NCI-H524 (cell line): ENCODE measurements at regions not wholly inside any gene's neighbourhood (a gene's known extent, or its start where the extent isn't known, plus 50 kb on each side); places are given as distances from the start of the nearest gene placed in this dataset.
"Not testable (repeated sequence)": the region's sequence is repeated elsewhere in the genome, so short reads cannot be mapped to it uniquely, and the experiment has no call there.

Experiments used
- DNase-seq, 2 experiments: peaks; one replicate each; lab custom pipeline; 2025; lab: John Stamatoyannopoulos, UW

- no peak for DNase-seq
These were observed 182.5 kb downstream of the BAMBI start for GRCh38 chr10:28859791-28860190.

- DNase-seq: no peak
These were observed 184.9 kb downstream of the BAMBI start for GRCh38 chr10:28862219-28862618.

- DNase-seq: no peak
These were observed 192.4 kb downstream of the BAMBI start for GRCh38 chr10:28869606-28870201.

DNA sequence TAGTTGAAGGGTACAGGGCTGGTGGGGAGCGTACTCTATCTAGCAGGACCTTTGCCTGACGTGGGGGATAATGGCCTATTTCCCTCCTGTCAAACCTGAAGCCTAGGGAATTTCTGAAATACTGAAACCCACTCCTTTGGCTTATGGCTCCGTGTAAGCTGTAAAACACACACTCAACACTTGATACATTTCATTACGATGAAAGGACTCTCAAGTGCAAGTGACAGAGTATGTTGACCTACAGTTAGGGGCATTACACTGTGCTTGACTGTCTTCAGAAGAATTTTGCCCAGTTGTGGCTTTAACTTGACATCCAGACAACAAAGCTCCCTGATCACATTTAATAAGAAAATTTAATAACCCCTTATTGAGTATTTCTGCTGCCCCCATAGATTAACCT, 194.3 kb downstream of the BAMBI start:
- no peak for DNase-seq

- DNase-seq: no peak
These were observed 195.4 kb downstream of the BAMBI start for GRCh38 chr10:28872587-28873165.

GRCh38 chr10:28873540-28873939, 196.2 kb downstream of the BAMBI start:
- no peak for DNase-seq

- no peak for DNase-seq
These were observed 196.9 kb downstream of the BAMBI start for GRCh38 chr10:28874210-28874609.

DNA sequence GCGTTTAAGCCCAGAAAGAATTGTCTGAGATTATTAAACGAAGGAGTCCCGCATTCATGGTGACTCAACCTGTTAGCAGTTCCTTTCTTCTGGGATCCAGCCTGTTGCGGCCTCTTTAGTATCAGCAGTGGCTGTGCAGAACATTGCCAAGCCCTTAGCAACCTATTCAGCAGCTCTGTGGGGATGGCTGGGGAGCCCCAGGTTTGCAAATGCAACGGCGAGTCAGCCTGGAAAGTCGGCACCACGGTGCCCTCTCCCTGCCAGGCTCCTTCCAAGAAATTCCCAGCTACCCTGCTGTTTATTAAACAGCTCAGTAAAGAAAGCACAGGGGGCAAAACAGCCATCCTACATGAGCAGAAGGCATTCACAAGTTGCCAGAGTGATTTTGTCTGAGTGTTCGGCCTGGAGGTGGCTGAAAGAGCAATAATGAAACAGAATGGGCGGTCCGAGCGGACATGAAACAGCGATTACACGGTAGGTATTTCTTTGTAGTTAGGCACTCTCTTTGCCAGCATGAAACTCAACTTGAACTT, 198.3 kb downstream of the BAMBI start:
- DNase-seq: no peak

- DNase-seq: no peak
These were observed 201.1 kb downstream of the BAMBI start for GRCh38 chr10:28878236-28878970.

GRCh38 chr10:28879246-28879645, 201.9 kb downstream of the BAMBI start:
- no peak for DNase-seq

DNA sequence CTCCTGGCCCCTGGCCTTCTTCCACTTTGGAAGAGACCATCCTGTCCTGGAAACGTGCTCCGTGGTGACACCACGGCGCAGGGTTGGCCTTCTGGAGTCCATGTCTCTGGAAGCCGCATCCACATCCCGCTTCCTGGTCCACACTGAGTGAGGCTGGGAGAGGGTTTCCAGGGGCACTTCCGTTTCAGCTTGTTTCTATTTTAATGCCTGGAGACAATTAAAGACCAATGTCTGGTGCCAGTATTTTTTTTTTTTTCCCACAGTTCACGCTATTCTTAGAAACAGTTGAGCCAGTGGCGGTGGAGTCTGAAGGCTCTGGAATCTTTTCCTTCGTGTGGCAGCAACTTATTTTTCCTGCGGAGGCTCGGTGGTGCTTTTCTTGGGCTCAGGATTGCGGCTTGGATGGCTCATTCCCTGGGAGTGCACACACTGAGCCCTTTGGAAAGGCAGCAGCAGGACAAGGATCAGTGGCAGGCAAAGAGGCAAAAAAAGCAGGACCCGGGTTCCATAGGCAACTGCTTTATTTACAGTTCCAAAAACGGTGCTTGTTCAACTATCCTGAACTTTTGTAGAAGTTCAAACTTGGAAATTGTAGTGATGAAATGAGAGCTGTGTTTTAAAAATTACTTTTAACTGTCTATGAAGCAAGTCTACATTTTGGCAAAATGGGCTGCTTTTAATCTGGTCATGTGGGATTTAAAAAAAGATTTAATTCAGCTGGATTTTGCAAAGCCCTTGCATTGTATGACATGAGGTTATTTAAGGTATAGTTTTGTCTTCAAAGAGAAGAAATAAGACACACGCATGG, 202.8 kb downstream of the BAMBI start:
- DNase-seq: no peak

DNA sequence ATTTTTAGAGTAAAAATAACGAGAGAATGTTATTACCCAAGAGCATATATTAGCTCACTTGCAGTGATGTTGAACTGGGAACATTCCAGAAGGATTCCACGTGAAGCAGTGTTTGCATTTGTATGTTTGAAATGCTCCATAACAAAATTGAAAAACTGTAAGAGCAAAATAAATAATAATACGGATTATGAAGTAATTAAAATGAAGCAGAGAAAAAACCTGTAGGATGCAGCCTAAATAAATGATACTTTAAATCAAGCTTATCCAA, 203.3 kb downstream of the BAMBI start:
- no peak for DNase-seq

DNA sequence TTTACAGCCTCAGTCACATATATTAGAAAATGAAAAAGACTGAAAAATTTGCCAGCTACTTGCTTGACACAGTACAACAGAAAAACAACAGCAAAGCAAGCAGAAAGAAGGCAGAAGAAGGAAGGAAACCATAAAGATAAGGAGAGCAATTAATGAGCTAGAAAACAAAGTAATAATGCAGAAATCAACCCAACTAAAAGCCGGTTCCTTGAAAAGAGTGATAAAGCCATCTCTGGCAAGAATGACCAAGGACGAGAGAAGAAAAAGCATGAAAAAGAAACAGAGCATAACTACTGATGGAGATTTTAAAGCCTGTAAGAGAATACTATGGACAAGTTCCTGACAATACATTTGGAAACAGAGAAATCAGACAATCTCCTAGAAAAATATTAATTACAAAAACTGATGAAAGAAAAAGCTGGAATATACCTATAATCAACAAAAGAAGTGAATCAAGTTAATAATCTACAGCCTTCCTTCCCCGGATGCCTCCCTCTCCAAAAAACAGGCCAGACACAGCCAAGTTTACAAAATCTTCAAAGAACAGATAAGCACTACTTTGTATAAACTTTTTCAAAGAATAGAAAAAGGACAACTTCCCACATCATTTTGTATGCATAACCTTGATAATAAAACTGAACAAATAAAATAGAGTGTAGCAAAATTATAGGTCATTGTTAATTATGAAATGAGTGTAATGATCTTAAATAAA, 204.0 kb downstream of the BAMBI start:
- DNase-seq: no peak

DNA sequence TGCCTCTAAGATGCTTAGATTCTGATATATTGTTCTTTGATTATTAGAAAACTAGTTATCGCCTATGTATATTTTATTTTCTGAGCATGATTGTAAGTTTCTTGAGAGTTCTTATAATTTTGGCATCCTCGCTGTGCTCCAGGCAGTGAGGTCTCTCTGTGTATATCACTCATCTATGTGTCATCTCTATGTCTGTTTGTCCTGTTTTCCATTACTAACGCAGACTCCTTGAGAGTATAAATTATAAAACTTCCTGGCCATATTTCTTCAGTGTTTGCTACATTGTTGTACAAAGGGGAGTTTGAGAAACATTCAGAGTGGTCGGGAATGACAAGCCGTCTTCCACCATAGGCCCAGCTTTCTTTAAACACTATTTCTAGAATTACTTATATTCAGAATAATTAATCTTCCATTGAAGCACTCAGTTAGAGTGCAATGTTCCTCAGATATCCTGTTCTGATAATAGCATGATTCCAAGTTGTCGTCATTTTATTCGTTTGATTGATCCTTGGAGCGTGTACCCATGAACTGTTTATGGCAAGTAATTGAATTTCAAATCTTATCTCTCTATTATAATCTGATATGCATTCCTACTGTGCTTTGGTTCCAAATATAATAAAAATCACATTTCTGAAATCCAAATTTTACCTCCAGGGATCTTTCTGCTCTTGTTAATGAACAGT, 206.6 kb downstream of the BAMBI start:
- no peak for DNase-seq

DNA sequence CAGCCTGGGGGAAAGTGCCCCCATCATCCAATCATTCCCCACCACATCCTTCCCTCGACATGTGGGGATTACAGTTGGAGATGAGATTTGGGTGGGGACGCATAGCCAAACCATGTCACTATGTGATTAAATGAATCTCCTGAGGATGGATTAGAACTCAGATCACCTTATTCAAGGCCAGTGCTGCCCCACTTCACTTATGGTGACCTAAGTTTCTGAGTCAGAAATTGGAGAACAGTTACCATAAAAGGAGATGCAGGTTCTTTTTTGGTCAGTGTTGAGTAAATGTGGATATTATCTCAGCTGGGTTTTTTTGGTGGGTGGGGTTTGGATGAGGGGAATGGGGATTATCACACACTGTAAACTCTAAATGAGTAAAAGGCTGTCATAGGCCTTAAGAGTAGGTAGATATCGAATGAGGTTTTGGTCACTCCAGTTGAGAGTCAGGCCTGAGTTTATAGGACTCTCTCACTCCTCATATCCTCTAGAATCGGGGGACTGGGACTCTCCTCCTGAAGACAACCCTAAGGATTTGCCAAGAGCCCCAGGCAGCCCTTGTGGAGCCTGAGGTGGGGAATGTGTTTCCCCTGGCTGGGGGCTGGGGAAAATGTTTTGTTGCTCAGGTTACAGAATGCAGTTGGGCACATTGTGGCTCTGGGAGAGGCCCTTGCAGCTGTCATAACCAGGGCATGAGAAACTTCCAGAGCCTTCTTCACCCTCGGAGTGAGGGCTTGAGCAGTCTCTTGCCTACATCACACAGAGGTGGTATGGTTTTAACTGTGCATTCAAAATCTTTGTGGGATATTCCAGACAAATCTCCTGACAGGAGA, 213.0 kb downstream of the BAMBI start:
- DNase-seq: no peak

GRCh38 chr10:28891058-28891713, 213.9 kb downstream of the BAMBI start:
- no peak for DNase-seq

DNA sequence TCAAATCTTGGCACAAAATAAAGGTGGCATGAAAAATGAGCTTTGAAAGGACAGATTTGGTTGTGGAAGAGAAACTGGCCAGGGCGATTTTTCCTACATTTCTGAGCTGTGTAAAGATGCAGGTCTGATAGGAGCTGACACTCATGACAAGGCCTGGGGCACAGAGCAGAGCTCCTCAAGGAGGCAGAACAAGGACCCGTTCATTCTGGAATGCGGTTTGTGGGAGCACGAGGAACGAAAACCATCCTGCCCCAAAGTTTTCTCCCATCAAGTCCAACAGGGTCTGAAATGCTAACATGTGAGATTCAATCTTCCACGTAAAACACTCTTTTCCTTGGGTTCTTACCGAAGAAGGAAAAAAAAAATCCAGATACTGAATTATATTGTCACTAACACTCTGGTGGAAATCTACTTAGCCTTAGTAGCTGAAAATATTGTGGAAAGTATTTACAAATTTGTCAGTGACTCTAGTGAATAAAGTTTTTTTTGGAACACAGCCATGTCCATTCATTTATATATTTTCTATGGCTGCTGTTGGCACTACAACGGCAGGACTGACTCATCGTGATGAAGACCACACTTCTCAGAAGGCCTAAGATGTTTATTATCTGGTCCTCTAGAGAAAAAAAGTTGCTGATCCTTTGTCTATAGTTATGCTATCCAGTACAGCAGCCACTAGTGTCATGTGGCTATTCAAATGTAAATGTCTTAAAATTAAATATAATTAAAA, 215.7 kb downstream of the BAMBI start:
- no peak for DNase-seq

DNA sequence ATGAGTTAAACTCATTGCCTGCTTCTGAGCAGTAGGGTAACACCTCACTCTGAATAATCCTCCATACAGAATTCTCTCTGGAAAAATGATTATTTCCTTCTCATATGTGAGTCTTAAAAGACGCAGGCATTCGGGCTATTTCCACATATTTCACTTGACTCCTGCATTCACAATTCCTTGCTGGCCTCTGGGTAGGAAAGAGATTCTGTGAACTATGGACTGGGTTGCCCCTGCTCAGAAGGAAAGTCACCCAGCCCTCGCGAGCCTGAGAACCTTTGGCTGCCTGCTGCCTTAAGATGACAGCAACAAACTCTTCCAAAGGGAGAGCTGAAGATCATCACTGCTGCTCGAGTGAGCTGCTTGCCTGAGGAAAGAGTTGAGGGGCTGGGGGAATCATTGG, 216.8 kb downstream of the BAMBI start:
- no peak for DNase-seq

- DNase-seq: not testable (repeated sequence)
These were observed 218.3 kb downstream of the BAMBI start for GRCh38 chr10:28895671-28896070.
